GM19455 (cell line): ENCODE measurements at regions not wholly inside any gene's neighbourhood (a gene's known extent, or its start where the extent isn't known, plus 50 kb on each side); places are given as distances from the start of the nearest gene placed in this dataset.

Source experiments
- ATAC-seq: cut with Tn5 transposase; IDR thresholded peaks from one replicate; pipeline ENCODE4 v1.9.1; 2021; ENCODE audit not compliant: unreplicated experiment

- ATAC-seq, result no peak
Observed at GRCh38 chr15:58269455-58270414, 131.6 kb downstream of the AQP9 start.

GRCh38 chr15:58271410-58271809 is 133.2 kb downstream of the AQP9 start:
- ATAC-seq, result no peak

GRCh38 chr15:58273104-58273503 is 134.9 kb downstream of the AQP9 start:
- ATAC-seq, result no peak

- no peak for ATAC-seq
Observed at GRCh38 chr15:58274885-58275284, 136.7 kb downstream of the AQP9 start.

- ATAC-seq, result no peak
Observed at GRCh38 chr15:58275785-58276184, 137.6 kb downstream of the AQP9 start.

GRCh38 chr15:58276924-58277323 is 138.7 kb downstream of the AQP9 start:
- ATAC-seq, result no peak

GRCh38 chr15:58277333-58277732 is 139.2 kb downstream of the AQP9 start:
- no peak for ATAC-seq

GRCh38 chr15:58279106-58279505 is 140.9 kb downstream of the AQP9 start:
- ATAC-seq, result no peak

- no peak for ATAC-seq
Observed at GRCh38 chr15:58279654-58280053, 141.5 kb downstream of the AQP9 start.

GRCh38 chr15:58282060-58282708 is 144.0 kb downstream of the AQP9 start:
- no peak for ATAC-seq

GRCh38 chr15:58283302-58283701 is 145.1 kb downstream of the AQP9 start:
- ATAC-seq, result no peak

- ATAC-seq, result no peak
Observed at GRCh38 chr15:58284293-58284692, 146.1 kb downstream of the AQP9 start.

- no peak for ATAC-seq
Observed at GRCh38 chr15:58285212-58285920, 146.4 kb upstream of the LIPC start.

GRCh38 chr15:58285921-58286278 is 145.9 kb upstream of the LIPC start:
- no peak for ATAC-seq

GRCh38 chr15:58286523-58286922 is 145.3 kb upstream of the LIPC start:
- ATAC-seq, result no peak

- ATAC-seq, result no peak
Observed at GRCh38 chr15:58287891-58288290, 143.9 kb upstream of the LIPC start.

- ATAC-seq, result no peak
Observed at GRCh38 chr15:58288592-58288991, 143.2 kb upstream of the LIPC start.

GRCh38 chr15:58291848-58292247 is 139.9 kb upstream of the LIPC start:
- ATAC-seq, result no peak

- ATAC-seq, result no peak
Observed at GRCh38 chr15:58292751-58293175, 139.0 kb upstream of the LIPC start.

GRCh38 chr15:58293622-58294550 is 137.9 kb upstream of the LIPC start:
- ATAC-seq, result no peak
